Gastrocnemius medialis (tissue), 4 donors: ENCODE measurements at regions not wholly inside any gene's neighbourhood (a gene's known extent, or its start where the extent isn't known, plus 50 kb on each side); places are given as distances from the start of the nearest gene placed in this dataset.

Experiments
- CTCF ChIP-seq, 5 experiments: fragments of 450-650 bp in 3 of 5; fragments of 200-600 bp in 2 of 5; sonication (generic) in 2 of 5; IDR thresholded peaks in 4 of 5; conservative IDR thresholded peaks in 1 of 5; 1 replicate in 4 of 5; 2 replicates in 1 of 5; pipeline ENCODE4 v1.5.1; 2016 to 2019; ENCODE audit warnings: antibody characterized with exemption in 5 of 5, mild to moderate bottlenecking in 3 of 5, moderate library complexity in 3 of 5
- POLR2A ChIP-seq, 2 donors: fragments of 450-650 bp; IDR thresholded peaks; one replicate each; pipeline ENCODE4 v1.6.1; 2017; ENCODE audit warnings: antibody characterized with exemption in 2 of 2, mild to moderate bottlenecking in 2 of 2, moderate library complexity in 2 of 2

- TF ChIP-seq CTCF (IDR thresholded peaks at IDR 0.05 in 4 of 5, conservative IDR thresholded peaks at IDR 0.05 in 1 of 5) (no peak), POLR2A (IDR thresholded peaks at IDR 0.05) (no peak)
These were observed 216.8 kb upstream of the SGK1 start for GRCh38 chr6:134534708-134535149.
